Stimulated activated memory B cell treated with anti-CD40 and anti-IgM and Interleukin-4, amounts not matched to agents 10 μg/mL and 1 μg/mL and 100 μg/mL, for 72 hours (primary cell): ENCODE measurements at regions not wholly inside any gene's neighbourhood (a gene's known extent, or its start where the extent isn't known, plus 50 kb on each side); places are given as distances from the start of the nearest gene placed in this dataset.
"Not testable (repeated sequence)": the region's sequence is repeated elsewhere in the genome, so short reads cannot be mapped to it uniquely, and the experiment has no call there.

Experiments
- ATAC-seq: fragments of 150-1000 bp; cut with Tn5 transposase; 2 replicates; pipeline ENCODE4 v1.10.0; 2021
- H3K27ac Mint-ChIP-seq: one replicate; pipeline ENCODE4 v1.8.0; 2022; ENCODE audit warnings: mild to moderate bottlenecking, mixed read lengths
- H3K27me3 Mint-ChIP-seq: one replicate; pipeline ENCODE4 v1.8.0; 2022; ENCODE audit warnings: mixed read lengths
- H3K36me3 Mint-ChIP-seq: one replicate; pipeline ENCODE4 v1.8.0; 2022; ENCODE audit warnings: mixed read lengths
- H3K4me1 Mint-ChIP-seq: one replicate; pipeline ENCODE4 v1.8.0; 2022; ENCODE audit warnings: mixed read lengths
- H3K4me3 Mint-ChIP-seq: one replicate; pipeline ENCODE4 v1.8.0; 2022; ENCODE audit warnings: mild to moderate bottlenecking, moderate library complexity, mixed read lengths
- H3K9me3 Mint-ChIP-seq: one replicate; pipeline ENCODE4 v1.8.0; 2022; ENCODE audit warnings: mixed read lengths

- Mint-ChIP-seq H3K4me1 (peaks cover 4% of the 10 kb centered on the region), H3K27me3 (no peaks in the 10 kb centered on the region), H3K36me3 (no peaks in the 10 kb centered on the region), H3K9me3 (no peaks in the 10 kb centered on the region), H3K27ac (no peak overlapping the region), H3K4me3 (no peak overlapping the region)
- ATAC-seq: no peak
Measured at GRCh38 chrX:13464599-13465275, 104.7 kb upstream of the EGFL6 start.

- no peaks in the 10 kb centered on the region for H3K27me3 Mint-ChIP-seq
- H3K4me3 Mint-ChIP-seq: no peak overlapping the region
- H3K27ac Mint-ChIP-seq: no peak overlapping the region
- peaks cover 4% of the 10 kb centered on the region for H3K4me1 Mint-ChIP-seq
- H3K36me3 Mint-ChIP-seq: no peaks in the 10 kb centered on the region
- no peak for ATAC-seq
- no peaks in the 10 kb centered on the region for H3K9me3 Mint-ChIP-seq
Measured at GRCh38 chrX:13463608-13464007, 105.8 kb upstream of the EGFL6 start.

DNA sequence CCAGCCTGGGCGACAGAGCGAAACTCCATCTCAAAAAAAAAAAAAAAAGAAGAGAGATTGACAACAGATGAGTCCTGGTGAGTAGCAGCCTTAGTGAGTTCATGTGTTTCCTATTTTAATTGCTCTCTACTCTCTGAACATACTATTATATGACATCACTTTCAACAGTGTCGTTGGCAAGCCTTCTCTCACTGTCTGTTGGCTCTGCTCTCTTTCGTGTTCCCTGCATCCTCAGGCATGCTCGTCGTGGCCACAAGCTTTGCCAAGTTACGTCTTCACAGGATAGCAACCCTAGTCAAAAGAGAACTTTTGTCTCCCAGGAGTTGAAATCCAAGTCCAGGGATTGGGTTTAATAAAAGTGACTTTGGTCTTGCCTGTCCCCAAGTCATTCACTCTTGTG lies 117.1 kb upstream of the EGFL6 start:
- no peaks in the 10 kb centered on the region for H3K27me3 Mint-ChIP-seq
- H3K9me3 Mint-ChIP-seq: peaks cover 4% of the 10 kb centered on the region

DNA sequence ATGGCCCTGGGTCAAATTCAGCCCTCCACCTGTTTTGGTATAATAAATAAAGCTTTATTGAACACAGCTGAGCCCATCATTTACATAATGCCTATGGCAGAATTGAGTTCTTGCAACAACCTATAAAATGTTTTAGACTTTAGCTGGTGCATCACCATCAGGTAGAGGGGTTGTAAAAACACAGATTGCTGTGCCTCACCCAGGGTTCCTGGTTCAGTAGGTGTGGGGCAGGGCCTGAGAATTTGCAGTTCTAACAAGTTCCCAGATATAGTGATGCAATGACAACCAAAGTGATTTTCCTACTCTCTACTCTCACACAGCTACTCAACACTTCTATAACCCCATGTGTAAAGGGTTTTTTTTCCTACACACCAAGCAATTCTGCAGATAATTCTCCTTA lies 120.0 kb upstream of the EGFL6 start:
- Mint-ChIP-seq H3K4me3 (no peak overlapping the region), H3K9me3 (peaks cover 7% of the 10 kb centered on the region), H3K27ac (no peak overlapping the region), H3K4me1 (no peaks in the 10 kb centered on the region), H3K27me3 (no peaks in the 10 kb centered on the region), H3K36me3 (no peaks in the 10 kb centered on the region)
- no peak for ATAC-seq

More for the DNA sequence above, 117.1 kb upstream of the EGFL6 start:
- ATAC-seq: no peak
- no peak overlapping the region for H3K4me3 Mint-ChIP-seq
- H3K36me3 Mint-ChIP-seq: no peaks in the 10 kb centered on the region
- H3K4me1 Mint-ChIP-seq: no peaks in the 10 kb centered on the region
- H3K27ac Mint-ChIP-seq: no peak overlapping the region

- H3K27me3 Mint-ChIP-seq: no peaks in the 10 kb centered on the region
- no peak for ATAC-seq
Measured at GRCh38 chrX:13448941-13449340, 120.5 kb upstream of the EGFL6 start.

DNA sequence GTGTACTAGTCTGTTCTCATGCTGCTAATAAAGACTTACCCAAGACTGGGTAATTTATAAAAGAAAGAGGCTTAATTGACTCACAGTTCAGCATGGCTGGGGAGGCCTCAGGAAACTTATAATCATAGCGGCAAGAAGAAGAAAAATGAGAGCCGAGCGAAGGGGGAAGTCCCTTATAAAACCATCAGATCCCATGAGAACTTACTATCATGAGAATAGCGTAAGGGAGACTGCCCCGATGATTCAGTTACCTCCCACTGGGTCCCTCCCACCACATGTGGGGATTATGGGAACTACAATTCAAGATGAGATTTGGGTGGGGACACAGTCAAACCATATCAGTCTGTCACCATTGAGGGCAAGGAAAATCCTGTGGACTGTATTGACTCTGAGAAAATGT lies 121.8 kb upstream of the ATXN3L start:
- peaks cover 23% of the 10 kb centered on the region for H3K4me1 Mint-ChIP-seq
- not testable (repeated sequence) for H3K4me3 Mint-ChIP-seq, H3K27me3 Mint-ChIP-seq, H3K27ac Mint-ChIP-seq, H3K9me3 Mint-ChIP-seq, ATAC-seq, H3K36me3 Mint-ChIP-seq

More at GRCh38 chrX:13448941-13449340, 120.5 kb upstream of the EGFL6 start:
- Mint-ChIP-seq H3K9me3 (peaks cover 8% of the 10 kb centered on the region), H3K4me3 (no peak overlapping the region), H3K27ac (no peak overlapping the region), H3K36me3 (no peaks in the 10 kb centered on the region), H3K4me1 (no peaks in the 10 kb centered on the region)

DNA sequence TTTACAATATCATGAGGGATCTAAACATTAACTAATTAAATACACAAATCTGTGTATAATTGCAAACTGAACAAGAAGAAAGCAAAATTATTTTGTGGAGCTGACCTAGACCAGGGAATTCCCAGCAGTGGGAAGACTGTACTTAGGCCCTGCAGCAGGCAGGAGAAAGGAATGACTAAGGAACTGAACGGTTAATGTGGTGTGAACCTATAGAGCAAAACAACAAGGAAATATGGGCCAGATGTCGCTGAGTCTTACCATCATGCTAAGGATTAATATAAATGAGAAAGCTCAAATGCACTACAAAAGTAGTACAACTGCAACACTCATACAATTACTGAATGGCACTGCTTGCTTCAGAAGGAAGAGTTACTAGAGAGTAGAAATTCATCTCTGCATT lies 120.3 kb upstream of the ATXN3L start:
- no peaks in the 10 kb centered on the region for H3K27me3 Mint-ChIP-seq
- H3K36me3 Mint-ChIP-seq: peaks cover 5% of the 10 kb centered on the region
- H3K4me1 Mint-ChIP-seq: peaks cover 23% of the 10 kb centered on the region
- no peak for ATAC-seq
- no peak overlapping the region for H3K4me3 Mint-ChIP-seq
- H3K27ac Mint-ChIP-seq: no peak overlapping the region
- H3K9me3 Mint-ChIP-seq: peaks cover 4% of the 10 kb centered on the region

DNA sequence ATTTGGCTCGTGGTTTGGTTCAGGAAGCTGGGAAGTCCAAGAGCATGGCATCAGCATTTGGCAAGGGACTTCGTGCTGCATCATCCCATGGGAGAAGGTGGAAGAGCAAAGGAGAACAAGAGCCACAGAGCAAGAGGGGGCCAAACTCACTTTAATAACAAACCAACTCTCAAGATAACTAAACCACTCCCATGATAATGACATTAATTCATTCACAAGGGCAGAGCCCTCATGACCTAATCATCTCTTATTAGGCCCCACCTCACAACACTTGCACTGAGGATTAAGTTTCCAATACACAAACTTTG lies 113.4 kb upstream of the ATXN3L start:
- no peaks in the 10 kb centered on the region for H3K27me3 Mint-ChIP-seq
- ATAC-seq: no peak
- no peaks in the 10 kb centered on the region for H3K9me3 Mint-ChIP-seq
- peaks cover 10% of the 10 kb centered on the region for H3K4me1 Mint-ChIP-seq
- H3K4me3 Mint-ChIP-seq: no peak overlapping the region
- H3K36me3 Mint-ChIP-seq: no peaks in the 10 kb centered on the region
- H3K27ac Mint-ChIP-seq: no peak overlapping the region

DNA sequence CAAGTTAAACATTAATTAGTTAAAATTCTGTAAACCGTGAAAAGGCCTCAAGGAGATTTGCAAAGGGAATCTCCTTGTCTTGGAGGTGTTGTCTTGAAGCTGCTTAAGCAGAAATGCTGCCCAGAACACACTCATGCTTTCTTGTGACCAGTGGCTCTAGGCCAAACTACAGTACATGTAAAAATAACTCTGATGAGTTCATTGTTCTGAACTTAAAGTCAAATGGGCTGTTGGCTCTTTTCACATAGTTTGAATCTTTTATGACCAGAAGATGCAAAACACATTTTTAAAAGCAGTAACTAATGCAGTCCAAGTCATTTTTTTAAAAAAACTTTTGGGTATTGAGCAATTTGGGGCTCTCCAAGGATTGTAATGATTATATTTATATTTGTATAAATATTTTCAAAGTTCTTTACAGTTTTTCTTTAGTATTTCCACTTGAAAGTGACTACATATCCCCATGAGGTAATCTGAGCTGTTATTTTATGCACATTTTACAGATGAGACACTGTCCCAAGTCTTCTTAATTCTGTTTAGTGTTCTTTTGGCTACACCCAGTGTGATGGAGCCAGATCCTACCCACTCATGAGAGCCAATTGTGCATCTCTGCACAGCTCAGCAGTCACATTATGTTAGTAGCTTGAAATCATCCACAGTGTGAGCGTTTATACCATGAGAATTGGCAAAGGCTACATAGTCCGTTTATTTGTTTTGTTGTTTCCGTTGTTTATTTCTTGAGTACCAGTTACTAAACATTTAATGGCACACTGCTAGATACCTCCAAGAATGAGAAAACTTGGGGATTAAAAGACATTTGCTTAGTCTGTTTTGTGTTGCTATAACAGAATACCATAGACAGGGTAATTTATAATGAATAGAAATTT lies 112.8 kb upstream of the ATXN3L start:
- Mint-ChIP-seq H3K36me3 (no peaks in the 10 kb centered on the region), H3K4me3 (no peak overlapping the region), H3K27me3 (no peaks in the 10 kb centered on the region), H3K9me3 (no peaks in the 10 kb centered on the region), H3K27ac (no peak overlapping the region), H3K4me1 (peaks cover 16% of the 10 kb centered on the region)
- no peak for ATAC-seq

- no peak for ATAC-seq
- Mint-ChIP-seq H3K36me3 (no peaks in the 10 kb centered on the region), H3K27ac (no peak overlapping the region), H3K4me1 (peaks cover 19% of the 10 kb centered on the region), H3K27me3 (no peaks in the 10 kb centered on the region), H3K9me3 (no peaks in the 10 kb centered on the region), H3K4me3 (no peak overlapping the region)
Measured at GRCh38 chrX:13430136-13430827, 110.4 kb upstream of the ATXN3L start.

- no peaks in the 10 kb centered on the region for H3K27me3 Mint-ChIP-seq
- no peak overlapping the region for H3K4me3 Mint-ChIP-seq
- no peaks in the 10 kb centered on the region for H3K9me3 Mint-ChIP-seq
- H3K36me3 Mint-ChIP-seq: no peaks in the 10 kb centered on the region
- peak; percentile 72 for ATAC-seq
- peak overlapping the region; percentile 35 for H3K27ac Mint-ChIP-seq
- H3K4me1 Mint-ChIP-seq: peaks cover 19% of the 10 kb centered on the region
Measured at GRCh38 chrX:13428053-13428786, 108.4 kb upstream of the ATXN3L start.

GRCh38 chrX:13427441-13428052 lies 107.7 kb upstream of the ATXN3L start:
- no peaks in the 10 kb centered on the region for H3K27me3 Mint-ChIP-seq
- H3K9me3 Mint-ChIP-seq: no peaks in the 10 kb centered on the region
- H3K27ac Mint-ChIP-seq: peak overlapping the region; percentile 35
- ATAC-seq: no peak
- H3K4me1 Mint-ChIP-seq: peaks cover 25% of the 10 kb centered on the region
- H3K36me3 Mint-ChIP-seq: no peaks in the 10 kb centered on the region
- H3K4me3 Mint-ChIP-seq: no peak overlapping the region

DNA sequence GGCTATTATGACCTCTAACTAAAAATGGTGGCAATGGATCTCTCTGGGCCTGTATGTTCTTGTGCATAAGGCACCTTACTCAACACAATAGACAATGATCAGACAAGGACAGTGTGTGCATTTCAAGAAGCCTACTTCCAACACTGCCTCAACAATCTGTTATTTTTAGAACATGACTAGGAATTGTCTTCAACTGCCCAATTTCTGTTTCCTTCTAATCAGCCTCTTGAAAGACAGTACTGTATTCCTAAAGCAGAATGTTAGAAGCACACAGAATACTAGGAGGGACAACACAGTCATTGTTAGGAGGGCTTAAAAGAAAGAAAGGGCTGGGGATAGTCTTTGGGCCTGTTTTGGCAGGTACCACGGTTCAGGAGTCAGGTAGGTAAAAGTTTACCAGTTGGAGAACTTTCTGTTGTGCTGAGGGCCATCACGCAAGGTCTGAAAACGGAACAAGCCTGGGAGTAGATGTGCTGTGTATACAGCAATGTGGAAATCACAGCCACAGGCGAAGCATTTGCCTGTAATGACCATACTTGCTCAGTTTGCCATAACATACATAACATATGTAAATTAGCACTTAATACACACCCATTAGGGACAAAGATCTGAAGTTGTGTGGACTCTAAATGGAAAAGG lies 100.8 kb upstream of the ATXN3L start:
- Mint-ChIP-seq H3K9me3 (no peaks in the 10 kb centered on the region), H3K4me3 (peak overlapping the region; percentile 7), H3K36me3 (no peaks in the 10 kb centered on the region), H3K27me3 (no peaks in the 10 kb centered on the region), H3K4me1 (peaks cover 47% of the 10 kb centered on the region), H3K27ac (peak overlapping the region; percentile 90)
- peak; percentile 77 for ATAC-seq

DNA sequence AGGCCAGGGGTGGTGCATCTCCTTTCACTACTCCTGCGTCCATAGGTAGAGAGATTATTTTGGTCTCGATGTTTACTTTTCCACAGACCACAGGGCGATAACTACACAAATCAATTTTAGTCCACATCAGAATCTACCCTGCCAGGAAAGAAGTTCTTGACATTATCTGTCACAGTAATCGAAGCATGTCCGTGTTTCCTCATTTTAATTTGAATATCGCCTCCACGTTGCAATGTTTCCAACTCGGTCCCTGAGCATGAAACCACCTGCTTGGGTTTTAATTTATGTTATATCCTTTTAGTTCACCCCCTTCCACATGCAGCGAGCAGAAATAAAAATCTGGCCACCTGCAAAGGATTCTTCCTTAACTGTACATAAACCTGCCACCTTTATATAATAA lies 100.1 kb upstream of the ATXN3L start:
- H3K4me1 Mint-ChIP-seq: peaks cover 49% of the 10 kb centered on the region
- H3K9me3 Mint-ChIP-seq: no peaks in the 10 kb centered on the region
- H3K27me3 Mint-ChIP-seq: no peaks in the 10 kb centered on the region
- peak; percentile 43 for ATAC-seq
- H3K36me3 Mint-ChIP-seq: no peaks in the 10 kb centered on the region
- peak overlapping the region; percentile 77 for H3K4me3 Mint-ChIP-seq
- H3K27ac Mint-ChIP-seq: peak overlapping the region; percentile 90
